ENCODE measurements at regions not wholly inside any gene's neighbourhood (a gene's known extent, or its start where the extent isn't known, plus 50 kb on each side); places are given as distances from the start of the nearest gene placed in this dataset.

DNA sequence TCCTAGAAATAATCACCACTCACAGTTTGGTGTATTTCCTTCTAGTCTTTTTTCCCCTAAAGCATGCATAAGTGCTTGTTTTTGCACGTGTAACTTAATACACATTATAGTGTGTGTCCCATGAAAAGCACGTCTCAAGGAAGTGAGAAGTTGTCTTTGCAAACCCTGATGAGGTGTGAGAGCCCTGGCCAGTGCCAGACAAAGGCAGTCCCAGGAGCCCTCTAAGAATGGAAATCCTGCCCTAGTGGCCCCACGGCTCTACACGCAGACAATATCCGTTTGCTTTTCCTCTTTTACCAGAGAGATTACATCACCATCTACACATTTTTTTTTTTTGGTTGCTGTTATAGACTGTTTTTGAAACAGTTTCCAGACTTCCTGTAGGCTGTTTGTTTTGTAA lies 85.5 kb upstream of the FZD10 start:
- no TSS peak for BruUV-seq (replicated peaks)
- H3K27me3 Mint-ChIP-seq (ENCODE audit: unreplicated experiment): no peaks in the 10 kb centered on the region
- H3K36me3 Mint-ChIP-seq (ENCODE audit: insufficient read depth, unreplicated experiment): no peaks in the 10 kb centered on the region
- no peaks in the 10 kb centered on the region for H3K4me1 Mint-ChIP-seq (ENCODE audit: low read depth, unreplicated experiment)
- H3K9me3 Mint-ChIP-seq (ENCODE audit: low read depth, unreplicated experiment): peaks cover 11% of the 10 kb centered on the region
- TF ChIP-seq, protein P1, sequence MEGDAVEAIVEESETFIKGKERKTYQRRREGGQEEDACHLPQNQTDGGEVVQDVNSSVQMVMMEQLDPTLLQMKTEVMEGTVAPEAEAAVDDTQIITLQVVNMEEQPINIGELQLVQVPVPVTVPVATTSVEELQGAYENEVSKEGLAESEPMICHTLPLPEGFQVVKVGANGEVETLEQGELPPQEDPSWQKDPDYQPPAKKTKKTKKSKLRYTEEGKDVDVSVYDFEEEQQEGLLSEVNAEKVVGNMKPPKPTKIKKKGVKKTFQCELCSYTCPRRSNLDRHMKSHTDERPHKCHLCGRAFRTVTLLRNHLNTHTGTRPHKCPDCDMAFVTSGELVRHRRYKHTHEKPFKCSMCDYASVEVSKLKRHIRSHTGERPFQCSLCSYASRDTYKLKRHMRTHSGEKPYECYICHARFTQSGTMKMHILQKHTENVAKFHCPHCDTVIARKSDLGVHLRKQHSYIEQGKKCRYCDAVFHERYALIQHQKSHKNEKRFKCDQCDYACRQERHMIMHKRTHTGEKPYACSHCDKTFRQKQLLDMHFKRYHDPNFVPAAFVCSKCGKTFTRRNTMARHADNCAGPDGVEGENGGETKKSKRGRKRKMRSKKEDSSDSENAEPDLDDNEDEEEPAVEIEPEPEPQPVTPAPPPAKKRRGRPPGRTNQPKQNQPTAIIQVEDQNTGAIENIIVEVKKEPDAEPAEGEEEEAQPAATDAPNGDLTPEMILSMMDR (IDR thresholded peaks at IDR 0.05; ENCODE audit: unreplicated experiment): no peak
- DNase-seq: no peak
- no peak overlapping the region for H3K4me3 Mint-ChIP-seq (ENCODE audit: low read depth, unreplicated experiment)
- intact Hi-C loops (cut with micrococcal nuclease; ENCODE audit: unreplicated experiment): no loop called here
- no peak overlapping the region for H3K27ac Mint-ChIP-seq (ENCODE audit: unreplicated experiment)
- CTCF ChIA-PET: no interaction called here

DNA sequence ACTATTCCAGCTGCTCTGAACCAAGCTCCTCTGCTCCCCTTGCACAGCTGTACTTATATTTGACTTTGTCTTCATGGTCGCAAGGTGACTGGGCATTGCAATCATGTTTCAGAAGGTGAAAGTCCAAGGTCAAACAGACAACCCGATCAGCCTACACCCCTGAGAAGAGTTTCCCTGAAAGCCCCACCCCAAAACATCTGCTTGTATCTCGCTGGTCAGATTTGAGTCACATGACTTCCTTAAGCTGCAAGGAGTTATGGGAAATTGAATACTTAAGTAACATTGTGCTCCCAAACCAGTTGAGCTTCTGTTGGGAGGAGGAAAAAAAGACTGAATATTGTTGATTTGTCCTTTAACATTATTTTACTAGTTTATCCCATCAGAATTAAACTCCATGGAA lies 83.4 kb upstream of the FZD10 start:
- Mint-ChIP-seq H3K36me3 (ENCODE audit: insufficient read depth, unreplicated experiment) (no peaks in the 10 kb centered on the region), H3K4me3 (ENCODE audit: low read depth, unreplicated experiment) (no peak overlapping the region), H3K27ac (ENCODE audit: unreplicated experiment) (no peak overlapping the region), H3K9me3 (ENCODE audit: low read depth, unreplicated experiment) (peaks cover 15% of the 10 kb centered on the region), H3K27me3 (ENCODE audit: unreplicated experiment) (no peaks in the 10 kb centered on the region), H3K4me1 (ENCODE audit: low read depth, unreplicated experiment) (no peaks in the 10 kb centered on the region)
- CTCF ChIA-PET: no interaction called here
- intact Hi-C loops (cut with micrococcal nuclease; ENCODE audit: unreplicated experiment): no loop called here
- DNase-seq: no peak
- BruUV-seq (replicated peaks): no TSS peak
- TF ChIP-seq, protein P1 (IDR thresholded peaks at IDR 0.05; ENCODE audit: unreplicated experiment): no peak

DNA sequence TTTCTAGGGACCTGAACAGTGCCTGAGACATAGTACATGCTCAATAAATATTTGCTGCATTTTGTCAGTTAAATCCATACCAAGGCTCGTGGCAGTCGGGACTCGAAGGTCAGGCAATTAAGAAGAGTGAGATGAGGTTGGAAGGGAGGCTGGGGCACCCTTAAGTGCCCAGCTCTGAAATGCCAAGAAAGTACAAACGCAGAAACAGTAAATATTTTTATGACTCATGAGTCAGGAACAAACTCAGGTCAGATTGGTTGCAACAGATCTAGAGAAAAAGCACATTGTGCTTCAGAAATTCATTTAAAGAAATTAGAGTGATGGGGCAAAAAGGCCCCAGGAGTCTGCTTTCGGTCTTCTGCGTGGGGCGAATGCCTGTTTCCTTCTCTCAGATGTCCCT lies 83.0 kb upstream of the FZD10 start:
- TF ChIP-seq, protein P1 (IDR thresholded peaks at IDR 0.05; ENCODE audit: unreplicated experiment): no peak
- Mint-ChIP-seq H3K4me3 (ENCODE audit: low read depth, unreplicated experiment) (no peak overlapping the region), H3K4me1 (ENCODE audit: low read depth, unreplicated experiment) (no peaks in the 10 kb centered on the region), H3K27ac (ENCODE audit: unreplicated experiment) (no peak overlapping the region), H3K9me3 (ENCODE audit: low read depth, unreplicated experiment) (peaks cover 17% of the 10 kb centered on the region), H3K27me3 (ENCODE audit: unreplicated experiment) (no peaks in the 10 kb centered on the region), H3K36me3 (ENCODE audit: insufficient read depth, unreplicated experiment) (no peaks in the 10 kb centered on the region)
- DNase-seq: no peak
- intact Hi-C loops (cut with micrococcal nuclease; ENCODE audit: unreplicated experiment): no loop called here
- no TSS peak for BruUV-seq (replicated peaks)
- CTCF ChIA-PET: no interaction called here

- CTCF ChIA-PET: no interaction called here
- Mint-ChIP-seq H3K9me3 (ENCODE audit: low read depth, unreplicated experiment) (peaks cover 20% of the 10 kb centered on the region), H3K27ac (ENCODE audit: unreplicated experiment) (no peak overlapping the region), H3K27me3 (ENCODE audit: unreplicated experiment) (no peaks in the 10 kb centered on the region), H3K4me1 (ENCODE audit: low read depth, unreplicated experiment) (no peaks in the 10 kb centered on the region), H3K36me3 (ENCODE audit: insufficient read depth, unreplicated experiment) (no peaks in the 10 kb centered on the region), H3K4me3 (ENCODE audit: low read depth, unreplicated experiment) (no peak overlapping the region)
- TF ChIP-seq, protein P1 (IDR thresholded peaks at IDR 0.05; ENCODE audit: unreplicated experiment): no peak
- BruUV-seq (replicated peaks): no TSS peak
- no peak for DNase-seq
- intact Hi-C loops (cut with micrococcal nuclease; ENCODE audit: unreplicated experiment): no loop called here
Measured at GRCh38 chr12:130080205-130080604, 82.1 kb upstream of the FZD10 start.
